CD4-positive, alpha-beta T cell treated with Interleukin-4 for 4 hours (primary cell): ENCODE measurements at regions not wholly inside any gene's neighbourhood (a gene's known extent, or its start where the extent isn't known, plus 50 kb on each side); places are given as distances from the start of the nearest gene placed in this dataset.

Source experiments
- DNase-seq: peaks from one replicate; pipeline ENCODE4 v3.0.0-alpha.2; 2020

GRCh38 chr4:180717451-180718033 lies 1525.7 kb upstream of the TENM3 start:
- DNase-seq: no peak

- DNase-seq: no peak
Measured at GRCh38 chr4:180721356-180721755, 1521.8 kb upstream of the TENM3 start.

- DNase-seq: no peak
Measured at GRCh38 chr4:180726611-180727010, 1516.6 kb upstream of the TENM3 start.

- DNase-seq: no peak
Measured at GRCh38 chr4:180727478-180727877, 1515.7 kb upstream of the TENM3 start.

GRCh38 chr4:180734753-180735432 lies 1508.3 kb upstream of the TENM3 start:
- no peak for DNase-seq

- DNase-seq: no peak
Measured at GRCh38 chr4:180741703-180742102, 1501.5 kb upstream of the TENM3 start.

- no peak for DNase-seq
Measured at GRCh38 chr4:180745019-180745418, 1498.2 kb upstream of the TENM3 start.

- DNase-seq: no peak
Measured at GRCh38 chr4:180751009-180751408, 1492.2 kb upstream of the TENM3 start.

- DNase-seq: no peak
Measured at GRCh38 chr4:180757927-180758326, 1485.3 kb upstream of the TENM3 start.

- DNase-seq: no peak
Measured at GRCh38 chr4:180766045-180766444, 1477.2 kb upstream of the TENM3 start.

- DNase-seq: no peak
Measured at GRCh38 chr4:180766944-180767729, 1476.1 kb upstream of the TENM3 start.

GRCh38 chr4:180768610-180769009 lies 1474.6 kb upstream of the TENM3 start:
- DNase-seq: no peak

GRCh38 chr4:180769791-180770190 lies 1473.4 kb upstream of the TENM3 start:
- no peak for DNase-seq

GRCh38 chr4:180770265-180770664 lies 1472.9 kb upstream of the TENM3 start:
- no peak for DNase-seq

GRCh38 chr4:180784940-180785339 lies 1458.3 kb upstream of the TENM3 start:
- DNase-seq: no peak

GRCh38 chr4:180788729-180789128 lies 1454.5 kb upstream of the TENM3 start:
- DNase-seq: no peak

GRCh38 chr4:180789929-180790328 lies 1453.3 kb upstream of the TENM3 start:
- DNase-seq: no peak

GRCh38 chr4:180790471-180790870 lies 1452.7 kb upstream of the TENM3 start:
- no peak for DNase-seq

GRCh38 chr4:180792541-180792940 lies 1450.7 kb upstream of the TENM3 start:
- DNase-seq: no peak

- no peak for DNase-seq
Measured at GRCh38 chr4:180794333-180794732, 1448.9 kb upstream of the TENM3 start.

- no peak for DNase-seq
Measured at GRCh38 chr4:180798036-180798577, 1445.1 kb upstream of the TENM3 start.

- no peak for DNase-seq
Measured at GRCh38 chr4:180799798-180800197, 1443.4 kb upstream of the TENM3 start.

- no peak for DNase-seq
Measured at GRCh38 chr4:180805101-180805500, 1438.1 kb upstream of the TENM3 start.

GRCh38 chr4:180808862-180809261 lies 1434.3 kb upstream of the TENM3 start:
- DNase-seq: no peak
